ENCODE measurements at regions not wholly inside any gene's neighbourhood (a gene's known extent, or its start where the extent isn't known, plus 50 kb on each side); places are given as distances from the start of the nearest gene placed in this dataset.

- intact Hi-C loops (cut with micrococcal nuclease): loop anchor here (10.0 kb wide), 1 partner anchor 383 kb away; the partner anchor contains the start of gene KLF4
- ChIA-PET RAD21 (ENCODE audit: low non-redundant PET in 1 of 2, low total read pairs in 2 of 2, uncharacterized antibody in 2 of 2, unreplicated experiment in 2 of 2) (interaction anchor here in 1 of 2 experiments (0.6 kb wide), 1 partner anchor 400 kb away, joined by 3 read pairs; no protein-coding TSS in a partner anchor), POLR2A (no interaction called here), CTCF (no interaction called here)
- H3K4me1 ChIP-seq (ENCODE audit: control insufficient read depth in 1 of 2, insufficient read depth in 2 of 2, low read length in 2 of 2): no peaks in the 10 kb centered on the region
- no peak overlapping the region for H3K4me2 ChIP-seq (ENCODE audit: low read length)
- H3K27ac ChIP-seq (ENCODE audit: low read depth, low read length): no peak overlapping the region
- no peak for TF ChIP-seq JUND (IDR thresholded peaks at IDR 0.05)
- TF ChIP-seq POLR2A (IDR thresholded peaks at IDR 0.05; ENCODE audit: borderline replicate concordance, extremely low read depth, insufficient read depth, insufficient read length): no peak
- no peak for TF ChIP-seq CBX3 (IDR thresholded peaks at IDR 0.05; ENCODE audit: low read depth)
- no peak for TF ChIP-seq ATF3 (IDR thresholded peaks at IDR 0.05)
- no peak for TF ChIP-seq ZNF274 (IDR thresholded peaks at IDR 0.05; ENCODE audit: low read depth, low read length)
- TF ChIP-seq YY1 (IDR thresholded peaks at IDR 0.05; ENCODE audit: extremely low read depth, insufficient replicate concordance, low read depth, low read length): no peak
- no peak for TF ChIP-seq ZFX (IDR thresholded peaks at IDR 0.05)
- TF ChIP-seq SP1 (IDR thresholded peaks at IDR 0.05; ENCODE audit: low read depth): no peak
- TF ChIP-seq ELF1 (IDR thresholded peaks at IDR 0.05; ENCODE audit: borderline replicate concordance, low read depth): no peak
- no peak for TF ChIP-seq RAD21 (IDR thresholded peaks at IDR 0.05; ENCODE audit: low read depth)
- no peak for TF ChIP-seq EZH2phosphoT487 (IDR thresholded peaks at IDR 0.05; ENCODE audit: borderline replicate concordance)
- no peak for TF ChIP-seq ZBTB33 (IDR thresholded peaks at IDR 0.05; ENCODE audit: extremely low read depth, insufficient replicate concordance, low read length)
- no peak for TF ChIP-seq SRF (IDR thresholded peaks at IDR 0.05; ENCODE audit: low read depth)
- TF ChIP-seq EZH2 (IDR thresholded peaks at IDR 0.05): no peak
- no peak overlapping the region for H3K4me3 ChIP-seq (replicated peaks in 1 of 2; ENCODE audit: low read depth in 1 of 2, low read length in 2 of 2)
- ATAC-seq: no peak
- H4K20me1 ChIP-seq (ENCODE audit: insufficient read depth): no peaks in the 10 kb centered on the region
- H3K9ac ChIP-seq (ENCODE audit: low read length): no peak overlapping the region
- H3K9me2 ChIP-seq (ENCODE audit: insufficient read depth): no peaks in the 10 kb centered on the region
- no peaks in the 10 kb centered on the region for H3K27me3 ChIP-seq (ENCODE audit: insufficient read depth, low read length)
- BruUV-seq (replicated peaks): no TSS peak
- H3K9me3 ChIP-seq (ENCODE audit: control insufficient read depth in 1 of 2, insufficient read depth in 1 of 2, low read depth in 1 of 2, low read length in 2 of 2): no peaks in the 10 kb centered on the region
- H3K79me2 ChIP-seq (ENCODE audit: insufficient read depth, low read length): no peaks in the 10 kb centered on the region
- no peaks in the 10 kb centered on the region for H3K36me3 ChIP-seq (ENCODE audit: control insufficient read depth in 1 of 2, insufficient read depth in 2 of 2, low read length in 2 of 2)
- H2AFZ ChIP-seq (ENCODE audit: low read depth, low read length, poor library complexity, severe bottlenecking): no peak overlapping the region
- DNase-seq (ENCODE audit: low read depth, low spot score): no peak
These were observed 378.2 kb upstream of the KLF4 start for GRCh38 chr9:107867738-107868137.

Measured in HCT116 (cell line).